HG03097 (cell line): ENCODE measurements at regions not wholly inside any gene's neighbourhood (a gene's known extent, or its start where the extent isn't known, plus 50 kb on each side); places are given as distances from the start of the nearest gene placed in this dataset.
"Not testable (repeated sequence)": the region's sequence is repeated elsewhere in the genome, so short reads cannot be mapped to it uniquely, and the experiment has no call there.

Source experiments
- ATAC-seq: cut with Tn5 transposase; IDR thresholded peaks from one replicate; pipeline ENCODE4 v1.9.1; 2021; ENCODE audit not compliant: unreplicated experiment, low FRiP score

DNA sequence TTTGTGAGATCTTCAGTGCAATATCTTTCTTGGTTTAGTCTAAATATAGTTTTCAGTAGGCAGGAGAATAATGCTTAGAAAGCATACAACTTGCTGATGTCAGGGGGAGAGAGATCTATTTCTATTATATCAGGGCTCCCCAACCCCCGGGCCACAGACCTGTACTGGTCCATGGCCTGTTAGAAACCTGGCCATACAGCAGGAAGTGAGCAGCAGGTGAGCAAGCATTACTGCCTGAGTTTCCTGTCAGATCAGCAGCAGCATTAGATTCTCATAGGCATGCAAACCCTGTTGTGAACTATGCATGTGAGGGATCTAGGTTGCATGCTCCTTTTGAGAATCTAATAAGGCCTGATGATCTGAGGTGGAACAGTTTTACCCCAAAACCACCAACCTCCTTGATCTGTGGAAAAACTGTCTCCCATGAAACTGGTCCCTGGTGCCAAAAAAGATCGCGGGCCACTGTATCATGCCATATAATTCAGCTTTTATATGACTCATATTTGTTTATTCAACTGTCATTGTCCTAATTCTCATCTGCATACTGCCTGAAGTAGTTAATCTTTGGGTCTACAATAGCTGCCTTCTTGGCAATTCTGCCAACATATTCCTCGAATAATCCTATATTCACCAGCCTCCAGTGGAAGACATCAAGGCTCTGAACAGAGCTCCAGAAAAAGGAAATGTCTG is 163.6 kb upstream of the DYRK2 start:
- no peak for ATAC-seq

DNA sequence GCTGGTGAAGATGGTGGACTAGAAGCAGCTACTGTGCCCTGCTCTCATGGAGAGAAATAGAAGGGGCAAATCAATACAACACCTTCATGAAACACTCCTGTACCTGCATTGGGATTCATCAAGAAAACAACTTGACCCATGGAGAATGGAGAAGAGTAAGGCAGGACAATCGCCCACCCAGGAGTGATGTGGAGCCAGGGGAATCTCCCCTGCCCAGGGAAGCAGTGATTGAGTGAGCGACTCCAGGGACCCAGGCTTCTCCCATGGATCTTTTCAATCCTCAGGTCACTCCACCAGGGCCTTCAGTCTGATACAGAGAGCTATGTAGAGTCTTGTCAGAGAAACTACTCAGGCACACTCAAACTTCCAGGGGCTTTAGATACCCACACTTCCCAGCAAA is 161.9 kb upstream of the DYRK2 start:
- ATAC-seq: no peak

DNA sequence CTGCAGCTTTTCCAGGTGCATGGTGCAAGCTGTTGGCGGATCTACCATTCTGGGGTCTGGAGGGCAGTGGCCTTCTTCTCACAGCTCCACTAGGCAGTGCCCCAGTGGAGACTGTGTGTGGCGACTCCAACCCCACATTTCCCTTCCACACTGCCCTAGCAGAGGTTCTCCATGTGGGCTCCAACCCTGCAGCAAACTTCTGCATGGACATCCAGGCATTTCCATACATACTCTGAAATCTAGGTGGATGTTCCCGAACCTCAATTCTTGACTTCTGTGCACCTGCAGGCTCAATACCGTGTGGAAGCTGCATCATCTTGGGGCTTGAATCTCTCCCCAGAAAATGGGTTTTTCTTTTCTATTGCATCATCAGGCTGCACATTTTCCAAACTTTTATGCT is 160.2 kb upstream of the DYRK2 start:
- ATAC-seq: not testable (repeated sequence)

DNA sequence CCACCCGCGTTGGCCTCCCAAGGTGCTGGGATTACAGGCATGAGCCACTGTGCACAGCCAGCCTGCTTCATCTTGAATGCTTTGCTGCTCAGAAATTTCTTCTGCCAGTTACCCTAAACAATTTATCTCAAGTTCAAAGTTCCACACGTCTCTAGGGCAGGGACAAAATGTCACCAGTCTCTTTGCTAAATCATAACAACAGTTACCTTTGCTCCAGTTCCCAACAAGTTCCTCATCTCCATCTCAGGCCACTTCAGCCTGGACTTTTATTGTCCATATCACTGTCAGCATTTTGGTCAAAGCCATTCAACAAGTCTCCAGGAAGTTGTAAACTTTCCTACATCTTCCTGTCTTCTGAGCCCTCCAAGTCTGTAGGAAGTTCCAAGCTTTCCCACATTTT is 159.5 kb upstream of the DYRK2 start:
- no peak for ATAC-seq

DNA sequence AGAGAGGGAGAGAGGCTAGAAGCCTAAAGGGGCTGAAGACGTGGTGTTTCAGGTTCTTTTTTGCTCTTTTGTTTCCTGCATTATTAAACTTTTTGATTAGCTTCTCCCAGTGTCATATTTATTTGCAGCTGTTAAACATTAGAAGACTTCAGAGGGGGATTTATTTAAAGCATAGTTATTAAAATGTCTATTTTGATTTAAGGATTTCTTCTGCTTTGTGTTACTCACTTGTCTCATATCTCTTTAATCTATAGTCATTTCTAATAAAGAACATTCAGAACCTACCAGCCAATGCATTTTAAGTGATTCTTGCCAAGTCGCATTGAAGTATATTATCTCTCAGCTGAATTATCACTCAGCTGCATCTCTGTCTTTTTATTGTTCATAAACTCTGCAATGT is 152.0 kb upstream of the DYRK2 start:
- no peak for ATAC-seq

DNA sequence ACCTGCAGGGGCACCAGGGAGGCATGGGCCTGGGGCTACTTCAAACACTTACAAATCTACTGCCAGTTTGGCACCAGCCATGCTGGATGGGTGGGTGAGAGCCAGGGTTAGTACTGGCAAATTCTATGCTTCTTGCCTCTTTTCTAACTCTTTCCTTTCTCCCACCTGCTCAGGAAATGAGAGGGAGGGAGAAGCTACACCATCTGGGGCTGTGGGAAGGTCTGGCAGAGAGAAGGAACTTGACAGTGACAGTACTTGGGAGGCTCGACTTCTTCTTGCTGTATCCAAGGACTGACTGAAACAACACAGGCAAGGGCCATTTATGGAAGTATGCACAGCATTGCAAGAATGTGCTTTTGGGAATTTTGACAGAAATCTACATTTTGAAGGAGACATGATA is 149.6 kb upstream of the DYRK2 start:
- ATAC-seq: no peak

DNA sequence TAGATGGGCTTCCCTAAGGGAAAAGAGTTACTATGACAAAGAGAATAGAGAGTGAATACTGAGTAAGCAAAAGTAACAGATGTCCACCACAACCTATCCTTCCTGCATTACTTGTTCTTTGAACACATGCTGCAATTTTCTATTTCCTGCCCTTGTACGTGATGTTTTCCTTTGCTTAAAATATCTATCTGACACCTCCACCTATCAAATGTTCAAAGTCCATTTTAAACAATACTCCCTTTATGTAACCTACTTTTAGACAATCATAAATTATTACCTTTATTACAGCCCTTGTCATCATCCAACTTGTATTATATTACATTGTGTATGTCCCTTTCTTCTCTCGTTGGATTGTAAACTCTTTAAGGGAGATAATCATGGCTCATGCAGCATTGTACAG is 147.2 kb upstream of the DYRK2 start:
- ATAC-seq: no peak

DNA sequence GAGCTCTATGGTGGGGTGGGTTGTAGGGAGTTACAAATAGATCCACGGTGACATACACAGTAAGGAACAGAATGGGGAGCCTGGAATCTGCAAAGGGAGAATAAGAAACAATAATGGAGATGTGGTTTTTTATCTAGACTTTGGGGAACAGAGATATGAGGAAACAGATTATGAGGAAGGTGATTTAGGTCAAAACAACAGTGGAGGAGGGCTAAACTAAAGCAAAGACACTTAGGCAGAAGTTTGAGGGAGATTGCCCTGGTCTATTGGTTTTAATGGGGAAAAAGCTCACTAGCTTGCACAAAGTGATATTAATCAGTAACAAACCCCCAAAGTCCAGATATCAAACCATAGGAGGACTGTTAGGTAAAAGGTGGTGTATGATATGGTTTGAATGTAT is 144.5 kb upstream of the DYRK2 start:
- no peak for ATAC-seq

DNA sequence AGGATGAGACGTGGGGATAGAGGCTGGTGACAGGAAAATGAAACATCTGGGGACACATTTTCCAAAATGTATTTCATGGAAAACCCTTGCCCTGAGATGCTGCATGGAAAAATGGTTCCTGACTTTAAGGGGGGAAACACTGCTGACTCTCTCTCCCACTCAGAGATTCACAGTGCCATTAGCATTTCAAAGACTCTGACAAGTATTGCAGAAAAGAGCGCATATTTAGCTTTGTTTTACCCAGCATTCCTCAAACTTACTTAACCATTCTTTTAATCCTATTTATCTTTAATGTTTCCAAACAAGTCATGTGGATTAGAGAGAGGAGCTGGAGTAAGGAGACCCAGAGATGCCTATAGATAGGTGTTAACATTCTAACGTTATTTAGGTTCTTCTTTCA is 141.8 kb upstream of the DYRK2 start:
- ATAC-seq: no peak

DNA sequence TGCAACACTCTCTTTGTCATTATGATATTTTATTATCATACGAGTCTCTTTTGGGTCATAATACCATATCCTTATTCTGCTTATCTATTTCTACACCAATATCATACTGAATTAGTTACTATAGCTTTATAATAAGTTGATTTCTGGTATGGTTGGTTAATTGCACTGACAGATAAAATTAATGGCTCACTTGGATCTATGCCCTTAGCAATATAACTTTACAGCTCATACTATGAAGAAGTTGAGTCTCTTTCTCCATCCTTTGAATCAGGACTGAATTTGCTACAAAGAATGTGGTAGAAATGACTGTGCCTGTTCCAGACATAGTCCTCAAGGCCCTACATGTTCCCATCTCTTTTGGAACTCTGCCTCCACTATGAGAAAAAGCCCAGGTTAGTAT is 139.7 kb upstream of the DYRK2 start:
- ATAC-seq: no peak

DNA sequence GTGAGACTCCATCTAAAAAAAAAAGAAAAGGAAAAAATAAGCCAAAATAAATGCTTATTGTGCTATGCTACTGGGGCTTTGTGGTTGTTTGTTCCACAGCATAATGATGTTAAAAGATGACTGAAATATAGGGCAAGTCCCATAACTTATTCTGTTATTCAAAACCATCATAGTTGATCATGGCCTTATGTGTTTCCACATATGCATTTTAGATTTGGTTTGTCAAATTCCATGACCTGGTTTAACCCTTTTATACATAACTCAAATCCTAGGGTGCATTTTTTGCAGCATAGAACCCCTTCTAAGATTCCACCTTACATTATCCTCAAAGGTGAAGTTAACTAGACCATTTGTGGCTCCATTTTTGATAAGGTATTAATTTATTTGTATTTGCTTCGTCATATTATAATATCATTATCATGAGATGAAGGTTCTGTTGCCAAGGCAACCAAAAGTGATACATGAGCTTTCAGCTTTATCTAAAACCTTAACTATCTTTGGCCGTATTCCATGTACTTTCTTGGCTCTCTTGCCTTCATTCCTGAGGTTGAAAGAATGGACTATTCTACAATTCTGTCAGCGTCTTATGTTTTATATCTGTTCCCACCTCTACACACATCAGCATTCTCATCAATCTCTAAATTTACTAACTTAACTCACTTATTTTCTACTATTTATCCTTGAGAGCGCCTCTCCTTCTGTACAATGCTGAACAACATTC is 138.7 kb upstream of the DYRK2 start:
- no peak for ATAC-seq

DNA sequence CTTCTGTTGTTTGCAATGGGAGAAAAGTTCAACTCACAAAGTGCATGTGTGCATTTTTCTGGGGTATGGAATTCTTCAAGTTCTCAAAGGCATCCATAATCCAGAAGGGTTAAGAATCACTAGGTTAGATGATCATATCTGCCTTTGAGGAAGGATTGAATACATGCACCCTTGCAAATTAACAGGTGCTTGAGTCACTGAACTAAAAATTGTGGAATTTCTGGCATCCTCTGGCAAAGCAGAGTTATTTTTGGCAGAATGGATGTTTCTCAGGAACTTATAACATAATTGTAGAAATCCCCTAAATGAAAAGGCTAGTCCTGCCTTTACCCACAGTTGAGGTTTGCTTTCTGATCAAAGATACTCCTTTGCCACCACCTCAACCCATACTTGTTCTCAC is 136.5 kb upstream of the DYRK2 start:
- ATAC-seq: no peak

DNA sequence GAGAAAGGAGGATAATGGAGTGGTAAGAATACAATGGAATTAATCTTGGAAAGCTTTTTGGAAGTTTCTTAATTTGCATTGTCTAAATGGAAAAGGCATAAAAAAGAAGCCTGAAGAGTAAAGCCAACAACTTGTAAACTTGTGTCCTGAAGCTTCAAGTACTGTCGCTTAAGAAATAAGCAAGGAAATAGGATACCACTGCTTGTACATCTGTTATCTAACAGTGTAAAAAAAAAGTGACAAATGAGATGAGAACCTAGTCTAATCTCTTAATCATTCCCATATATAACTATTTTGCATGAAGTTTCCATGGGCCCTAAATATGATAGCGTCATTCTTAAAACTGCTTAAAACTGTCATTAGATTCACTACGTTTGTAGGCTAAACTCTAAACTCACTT is 134.0 kb upstream of the DYRK2 start:
- ATAC-seq: no peak

DNA sequence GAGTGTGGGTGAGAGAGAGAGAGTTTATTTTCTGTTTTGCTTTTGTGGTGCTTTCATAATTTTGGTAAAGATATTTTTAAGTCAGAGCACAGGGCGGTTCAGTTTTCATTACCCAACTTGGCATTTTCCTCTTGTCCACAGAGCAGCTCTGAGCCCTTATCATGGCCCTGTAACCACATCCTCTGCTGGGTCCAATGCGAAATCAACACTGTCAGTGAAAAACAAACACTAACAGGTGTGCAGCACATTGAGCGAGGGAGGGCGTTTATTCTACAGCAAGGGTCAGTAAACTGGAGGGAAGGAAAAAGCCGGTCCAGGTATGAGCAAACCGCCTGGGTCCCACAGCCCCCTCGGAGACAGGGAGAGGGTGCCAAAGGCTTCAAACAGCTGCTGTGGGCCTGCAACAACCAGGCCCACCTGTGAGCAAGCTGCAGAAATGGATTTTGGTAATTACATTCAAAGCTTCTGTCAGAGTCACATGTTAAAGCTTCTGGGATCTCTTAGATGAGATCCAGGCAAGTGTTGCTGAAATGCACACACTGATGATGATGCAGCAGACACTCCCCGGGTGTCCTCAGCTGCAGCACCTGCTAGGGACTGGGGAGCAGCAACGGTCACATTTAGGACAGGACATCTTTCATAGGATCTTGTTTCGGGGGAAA is 132.7 kb upstream of the DYRK2 start:
- peak; percentile 84 for ATAC-seq

DNA sequence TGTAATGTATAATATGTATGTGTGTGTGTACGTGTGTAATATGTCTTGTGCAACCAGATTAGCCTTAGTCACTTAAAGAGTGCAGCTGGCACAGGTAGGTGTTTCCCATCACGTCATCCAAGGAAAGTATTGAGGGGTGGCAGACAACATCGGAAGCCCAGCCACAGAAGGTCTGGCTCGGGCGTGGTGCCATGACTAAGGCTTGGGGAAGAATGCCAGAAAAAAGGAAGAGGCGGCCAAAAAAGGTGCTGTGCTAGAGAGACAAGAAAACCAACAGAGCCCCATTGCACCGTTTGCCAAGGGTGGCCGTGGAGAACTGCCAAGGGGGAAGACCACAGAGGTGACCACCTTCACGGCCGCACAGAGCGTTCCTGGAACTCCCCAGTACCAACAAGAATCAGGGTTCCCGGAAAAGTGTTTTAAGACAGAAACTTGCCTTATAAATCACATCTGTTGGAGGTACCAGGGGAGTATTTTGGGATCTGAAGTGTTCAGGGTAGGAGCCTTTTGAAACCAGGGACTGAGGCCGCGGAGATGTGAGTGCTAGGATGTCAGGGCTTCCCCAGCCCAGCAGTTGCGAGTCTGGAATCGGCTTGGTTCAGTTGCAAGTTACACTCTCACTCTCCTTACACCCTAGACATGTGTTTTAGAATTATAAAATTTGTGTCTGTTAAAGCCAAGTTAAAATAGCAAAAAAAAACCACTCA is 131.2 kb upstream of the DYRK2 start:
- ATAC-seq: no peak

DNA sequence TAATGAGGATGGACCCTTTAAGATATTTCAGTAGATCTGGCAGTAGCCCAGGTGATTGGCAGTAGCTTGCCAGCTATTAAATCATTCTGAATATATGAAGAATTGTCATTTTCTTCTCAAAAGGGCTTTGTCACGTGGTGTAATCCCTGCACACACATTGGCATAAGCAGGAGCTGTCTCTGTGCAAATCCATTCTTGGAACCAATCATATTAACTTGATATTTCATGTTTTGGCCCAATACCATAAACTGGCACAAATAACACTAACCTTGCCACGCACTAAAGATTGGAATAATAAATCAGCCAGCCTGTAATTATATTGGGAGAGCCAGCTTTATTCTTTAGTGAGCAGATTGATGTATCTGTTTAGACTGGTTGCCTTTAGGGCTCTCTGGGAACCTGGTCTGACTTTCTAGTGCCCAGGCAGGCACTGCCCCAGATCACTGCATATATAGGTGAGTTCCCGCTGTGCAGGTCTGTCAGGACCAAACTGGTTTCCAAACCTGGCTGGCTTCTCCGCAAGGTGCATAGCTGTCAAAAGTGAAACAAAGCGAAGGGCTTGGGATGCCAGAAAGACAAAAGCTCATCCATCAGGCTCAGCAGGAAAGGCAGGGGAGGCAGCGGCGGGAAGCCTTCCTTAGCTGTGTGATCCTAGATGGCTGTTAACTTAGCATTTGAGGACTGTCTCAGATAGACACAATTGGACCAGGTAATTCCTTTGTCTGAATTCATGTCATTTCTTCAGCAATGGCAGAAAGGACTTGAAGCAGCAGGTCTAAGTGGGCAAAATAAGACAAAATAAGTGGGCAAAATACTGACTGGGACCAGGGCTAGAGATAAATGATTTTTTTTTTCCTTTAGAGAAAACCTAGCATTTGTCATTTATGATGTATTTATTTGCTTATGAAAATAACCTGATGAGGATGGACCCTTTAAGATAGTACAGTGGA is 128.8 kb upstream of the DYRK2 start:
- no peak for ATAC-seq

DNA sequence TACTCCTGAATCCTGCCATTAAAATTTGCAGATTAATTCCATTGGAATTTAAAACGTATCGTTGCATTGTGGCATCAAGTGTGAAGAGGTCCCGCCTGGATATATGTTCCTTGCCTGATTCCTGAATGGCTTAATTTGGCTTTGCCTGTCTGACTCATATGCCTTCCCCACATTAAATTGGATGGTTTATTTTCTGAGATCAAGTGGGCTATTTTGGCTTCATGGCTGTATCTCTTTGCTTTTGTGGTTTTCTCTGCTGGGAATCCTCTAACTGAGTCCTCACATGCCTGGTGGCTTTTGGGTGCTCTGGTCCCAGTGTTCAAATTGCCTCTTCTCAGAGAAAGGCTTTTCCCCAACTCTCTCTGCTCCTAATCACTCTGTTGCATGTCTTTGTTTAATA is 127.9 kb upstream of the DYRK2 start:
- ATAC-seq: no peak

DNA sequence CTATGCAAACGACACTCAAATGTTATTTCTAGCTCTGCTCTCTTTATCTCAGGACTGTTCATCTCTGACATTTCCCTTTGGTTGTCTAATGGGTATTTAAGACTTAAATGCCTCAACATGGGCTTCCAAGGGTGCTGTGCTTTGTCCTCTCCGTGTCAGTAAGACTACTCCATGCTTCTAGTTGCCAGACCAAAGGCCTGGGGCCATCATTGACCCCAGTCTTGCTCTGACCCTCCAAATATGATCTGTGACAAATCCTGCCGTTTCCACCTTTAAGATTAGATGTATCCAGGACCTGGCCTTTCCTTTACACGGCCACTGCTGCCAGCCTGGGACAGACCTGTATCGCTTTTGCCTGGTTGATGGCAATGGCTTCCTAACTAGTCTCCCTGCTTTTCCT is 126.3 kb upstream of the DYRK2 start:
- ATAC-seq: no peak

DNA sequence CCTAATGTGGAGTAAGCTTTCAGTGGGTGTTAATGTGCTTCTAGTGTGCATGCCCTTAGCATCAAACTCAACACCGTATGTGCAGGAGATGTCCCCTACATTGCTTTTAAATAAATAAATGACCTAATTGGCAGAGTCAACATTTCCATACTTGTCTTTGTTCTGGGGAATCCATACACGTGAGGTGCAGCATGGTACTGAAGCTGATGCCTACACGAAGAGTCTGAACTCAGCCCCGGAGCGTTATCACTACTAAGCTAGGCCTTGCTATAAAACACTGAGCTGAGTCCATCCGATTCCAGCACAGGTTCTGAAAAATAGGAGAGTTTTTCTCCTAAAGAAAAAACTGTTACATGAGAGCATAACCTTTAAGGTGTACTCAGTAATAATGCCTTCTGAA is 125.0 kb upstream of the DYRK2 start:
- ATAC-seq: no peak

DNA sequence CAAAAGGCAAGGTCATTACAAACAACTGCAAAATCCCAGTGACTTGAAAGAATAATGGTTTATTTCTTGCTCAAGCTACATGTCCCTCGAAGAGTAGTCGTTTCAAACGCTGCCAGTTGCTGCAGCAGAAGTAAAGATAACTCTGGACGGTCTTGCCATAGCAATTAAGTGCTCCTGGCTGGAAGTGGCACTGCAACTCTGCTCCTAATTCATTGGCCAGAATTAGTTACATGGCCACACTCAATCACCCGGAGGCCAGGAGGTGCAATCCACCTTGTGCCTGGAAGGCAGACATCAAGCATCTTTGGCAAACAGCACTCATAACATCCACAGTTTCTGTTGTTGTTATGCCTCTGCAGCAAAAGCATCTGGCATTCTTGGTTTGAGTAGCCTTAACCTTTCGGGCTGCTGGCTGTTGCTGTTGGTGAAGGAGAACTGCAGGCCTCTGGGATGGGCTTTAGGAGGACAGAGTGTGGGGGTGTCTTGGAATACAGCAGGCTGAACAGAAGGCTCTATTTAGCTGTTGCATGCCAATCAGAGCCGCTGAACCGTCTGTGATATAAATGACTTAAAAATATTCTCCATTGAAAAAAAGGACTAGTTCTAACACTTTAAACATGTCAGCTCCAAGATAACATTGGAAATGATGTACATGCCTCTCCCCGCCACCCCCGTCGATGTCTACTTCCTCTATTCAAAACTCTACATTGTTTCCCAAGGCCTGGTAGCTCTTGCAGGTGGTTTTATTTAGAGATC is 123.5 kb upstream of the DYRK2 start:
- no peak for ATAC-seq
